ENCODE measurements at regions not wholly inside any gene's neighbourhood (a gene's known extent, or its start where the extent isn't known, plus 50 kb on each side); places are given as distances from the start of the nearest gene placed in this dataset.

DNA sequence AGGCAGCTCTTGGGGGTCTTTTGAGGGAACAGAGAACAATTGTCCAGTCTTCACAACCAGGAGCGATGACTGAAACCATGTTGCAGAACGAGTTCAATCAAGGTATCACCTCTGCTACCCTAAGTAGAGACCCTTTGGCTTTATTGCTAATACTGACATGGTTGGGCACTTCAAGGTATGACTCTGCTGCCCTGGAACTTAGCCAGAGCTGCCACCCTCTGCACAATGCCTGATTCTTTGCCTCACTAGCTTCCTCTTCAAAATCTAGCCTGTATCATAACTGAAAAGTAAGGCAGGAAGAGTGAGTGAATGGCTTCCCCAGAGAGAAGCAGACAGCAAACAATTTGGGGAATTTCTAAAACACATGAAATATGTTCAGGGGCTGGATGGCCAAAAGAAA is 592.7 kb upstream of the NRSN1 start:
- TF ChIP-seq, protein P1, sequence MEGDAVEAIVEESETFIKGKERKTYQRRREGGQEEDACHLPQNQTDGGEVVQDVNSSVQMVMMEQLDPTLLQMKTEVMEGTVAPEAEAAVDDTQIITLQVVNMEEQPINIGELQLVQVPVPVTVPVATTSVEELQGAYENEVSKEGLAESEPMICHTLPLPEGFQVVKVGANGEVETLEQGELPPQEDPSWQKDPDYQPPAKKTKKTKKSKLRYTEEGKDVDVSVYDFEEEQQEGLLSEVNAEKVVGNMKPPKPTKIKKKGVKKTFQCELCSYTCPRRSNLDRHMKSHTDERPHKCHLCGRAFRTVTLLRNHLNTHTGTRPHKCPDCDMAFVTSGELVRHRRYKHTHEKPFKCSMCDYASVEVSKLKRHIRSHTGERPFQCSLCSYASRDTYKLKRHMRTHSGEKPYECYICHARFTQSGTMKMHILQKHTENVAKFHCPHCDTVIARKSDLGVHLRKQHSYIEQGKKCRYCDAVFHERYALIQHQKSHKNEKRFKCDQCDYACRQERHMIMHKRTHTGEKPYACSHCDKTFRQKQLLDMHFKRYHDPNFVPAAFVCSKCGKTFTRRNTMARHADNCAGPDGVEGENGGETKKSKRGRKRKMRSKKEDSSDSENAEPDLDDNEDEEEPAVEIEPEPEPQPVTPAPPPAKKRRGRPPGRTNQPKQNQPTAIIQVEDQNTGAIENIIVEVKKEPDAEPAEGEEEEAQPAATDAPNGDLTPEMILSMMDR (IDR thresholded peaks at IDR 0.05), result no peak
- TF ChIP-seq POLR2A (IDR thresholded peaks at IDR 0.05), result no peak

Data from right lobe of liver (tissue), 4 donors.